Left hindlimb (tissue), 1 donor: ENCODE measurements at regions not wholly inside any gene's neighbourhood (a gene's known extent, or its start where the extent isn't known, plus 50 kb on each side); places are given as distances from the start of the nearest gene placed in this dataset.

Source experiments
- DNase-seq: peaks from one replicate; pipeline ENCODE4 v3.0.0-alpha.2; 2018

DNA sequence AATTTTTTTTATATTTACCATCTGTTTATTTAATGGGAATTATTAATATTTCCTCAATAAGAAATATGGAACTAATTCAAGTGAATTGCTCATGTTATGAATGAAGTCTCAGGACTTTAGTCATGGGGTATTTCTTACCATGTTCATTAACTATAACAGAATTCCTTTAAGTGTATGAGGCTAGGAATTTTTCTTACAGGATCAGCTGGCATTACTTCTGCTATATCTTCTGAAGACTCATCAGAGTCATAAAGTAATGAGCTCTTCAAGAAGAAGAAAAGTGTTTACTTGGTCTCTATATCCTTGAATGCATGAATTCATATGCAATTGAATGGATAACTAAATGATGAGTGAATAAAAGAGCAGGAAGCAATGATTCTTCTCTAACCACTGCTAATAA is 486.8 kb upstream of the THBS1 start:
- DNase-seq = no peak

DNA sequence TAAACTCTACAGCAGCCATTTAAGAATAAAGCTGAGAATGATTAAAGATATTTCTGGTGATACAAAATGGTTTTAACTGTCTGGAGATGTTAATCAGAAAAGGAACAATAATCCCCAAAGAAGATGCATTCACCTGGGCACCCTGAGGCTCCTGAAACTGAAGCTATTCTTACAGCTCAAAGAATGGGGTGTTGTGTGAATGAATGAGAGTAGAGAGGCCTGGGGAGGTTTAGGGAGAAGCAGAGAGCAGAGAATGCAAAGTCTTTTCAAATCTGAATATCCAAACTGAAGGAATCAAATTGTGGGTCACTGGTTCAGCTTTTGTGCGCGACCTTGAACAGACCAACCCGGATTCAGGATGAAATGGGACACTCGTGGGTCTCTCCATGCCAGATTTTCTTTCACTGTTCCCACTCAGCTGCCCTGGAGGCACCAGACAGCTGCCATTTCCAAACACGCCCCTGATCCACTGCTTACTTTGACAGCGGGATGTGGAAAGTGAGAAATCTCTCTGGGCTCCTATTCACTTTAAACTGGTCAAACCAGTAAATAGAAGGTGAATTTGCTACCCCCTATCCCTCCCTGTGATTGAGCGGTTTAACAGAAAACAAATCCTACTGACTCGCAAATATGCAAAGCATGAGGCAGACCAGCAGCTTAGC is 485.5 kb upstream of the THBS1 start:
- no peak for DNase-seq

DNA sequence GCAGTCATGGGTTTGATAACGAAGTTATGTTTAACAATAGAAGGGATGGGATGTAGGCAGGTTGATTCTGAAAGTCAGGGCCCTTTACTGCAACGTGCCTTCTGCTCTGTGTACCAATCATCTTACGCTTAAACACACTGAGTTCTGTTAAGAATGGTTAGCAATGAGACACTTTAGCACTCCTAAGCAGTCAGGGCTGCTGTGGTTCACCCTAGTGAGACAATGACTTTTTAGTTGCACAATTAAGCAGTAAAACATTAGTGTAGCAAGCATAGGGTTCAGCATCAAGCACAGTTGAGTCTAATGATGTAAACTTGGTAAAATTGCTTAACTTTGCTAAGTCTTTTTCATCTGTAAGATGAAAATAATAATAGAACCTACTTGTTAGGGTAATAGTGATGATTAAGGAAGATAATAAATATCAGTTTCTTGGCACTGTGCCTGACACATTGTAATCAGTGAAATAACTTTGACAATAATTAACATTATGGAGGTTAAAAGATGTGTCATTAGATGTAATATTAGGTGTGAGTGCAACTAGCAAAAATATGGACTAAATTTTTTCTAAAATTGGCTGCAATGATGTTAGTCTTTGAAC is 484.2 kb upstream of the THBS1 start:
- DNase-seq = no peak

DNA sequence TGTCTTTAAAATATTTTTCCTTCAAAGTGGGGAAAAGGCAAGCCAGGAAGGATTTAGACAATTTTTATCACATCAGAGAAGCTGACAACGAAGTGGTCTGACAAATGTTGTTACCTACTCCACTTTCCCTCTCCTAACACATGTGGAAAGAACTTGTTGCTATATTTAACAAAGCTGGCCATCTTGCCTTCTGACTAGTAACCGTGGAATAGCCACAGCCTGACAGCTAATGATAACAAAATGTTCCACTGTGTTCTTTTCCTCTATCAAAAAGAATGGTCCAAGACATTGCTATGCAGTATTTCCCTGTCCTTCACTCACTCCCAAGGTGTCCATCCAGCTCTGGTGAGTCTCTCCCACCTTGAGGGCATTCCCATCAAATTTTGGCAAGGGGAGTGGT is 481.4 kb upstream of the THBS1 start:
- no peak for DNase-seq

DNA sequence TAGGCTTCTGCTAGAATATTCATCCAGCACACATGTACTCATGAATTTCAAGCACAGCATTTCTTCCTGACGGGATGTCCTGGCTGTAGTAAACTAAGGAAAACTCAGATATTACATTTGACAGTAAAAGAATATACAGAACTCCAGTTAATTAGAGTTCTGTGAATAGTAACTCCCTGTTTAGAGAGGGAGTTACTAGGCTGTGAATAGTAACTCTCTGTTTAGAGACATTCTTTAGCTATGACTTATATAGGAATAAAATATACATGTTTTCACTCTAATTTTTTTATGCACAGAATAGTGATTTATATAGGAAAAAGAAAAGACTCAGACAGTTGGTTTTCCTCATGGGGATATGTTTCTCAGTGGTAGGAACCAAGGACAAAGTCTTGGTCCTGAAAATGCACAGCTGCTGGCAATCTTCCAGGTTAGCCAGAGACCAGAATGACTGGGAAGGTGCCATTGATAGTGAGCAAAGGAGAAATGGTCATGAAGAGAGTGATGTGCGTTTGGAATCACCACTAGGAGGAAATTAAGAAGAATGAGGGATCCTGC is 480.7 kb upstream of the THBS1 start:
- no peak for DNase-seq

DNA sequence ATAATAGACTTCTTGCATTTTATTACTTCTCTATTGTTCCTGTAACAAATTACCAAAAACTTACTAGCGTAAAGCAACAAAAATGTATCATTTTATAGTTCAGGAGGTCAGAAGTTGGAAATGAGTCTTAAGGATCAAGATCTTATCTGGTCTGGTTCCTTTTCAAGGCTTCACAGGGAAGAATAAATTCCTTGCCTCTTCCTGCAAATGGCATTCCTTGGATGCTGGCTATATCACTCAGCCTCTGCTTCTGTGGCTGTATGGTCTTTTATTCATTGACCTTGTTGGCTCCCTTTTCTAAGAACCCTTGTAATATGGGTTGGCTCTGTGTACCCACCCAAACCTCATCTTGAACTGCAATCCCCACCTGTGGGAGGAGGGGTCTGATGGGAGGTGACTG is 478.4 kb upstream of the THBS1 start:
- no peak for DNase-seq

DNA sequence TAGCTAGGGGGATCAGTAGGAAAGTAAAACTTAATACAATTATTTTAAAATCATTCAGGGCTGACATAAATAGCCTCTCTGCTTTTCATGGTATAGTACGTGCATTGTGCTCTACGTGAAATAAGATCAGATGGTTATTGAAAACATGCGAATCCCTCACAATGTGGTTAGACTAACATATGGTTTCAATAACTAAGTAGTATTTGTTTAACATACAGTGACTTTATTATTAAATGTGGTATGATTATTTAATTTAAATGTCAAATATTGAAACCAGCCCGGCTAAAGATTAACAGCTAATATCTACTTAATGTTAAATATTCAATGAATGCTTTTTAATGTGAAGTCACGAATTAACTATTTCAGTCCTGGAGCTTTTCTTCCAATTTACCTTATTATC is 473.9 kb upstream of the THBS1 start:
- DNase-seq = no peak

DNA sequence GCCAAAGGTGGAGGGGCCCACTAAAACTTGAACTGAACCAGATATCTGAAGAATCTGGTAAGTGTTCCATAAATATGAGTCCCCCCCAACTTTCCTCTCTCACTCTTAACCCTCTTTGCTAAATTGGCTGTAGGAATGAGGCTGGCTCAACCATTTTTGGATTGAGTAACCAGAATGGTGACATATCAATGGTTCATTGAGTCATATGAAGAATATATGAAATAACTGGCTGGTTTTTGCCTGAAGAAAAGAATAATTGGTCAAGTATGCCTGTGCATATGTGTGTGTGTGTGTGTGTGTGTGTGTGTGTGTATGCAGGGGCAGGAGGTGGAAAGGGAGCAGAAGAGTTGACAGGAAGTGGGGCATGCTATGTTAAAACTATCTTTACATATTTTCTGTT is 472.9 kb upstream of the THBS1 start:
- DNase-seq = no peak

DNA sequence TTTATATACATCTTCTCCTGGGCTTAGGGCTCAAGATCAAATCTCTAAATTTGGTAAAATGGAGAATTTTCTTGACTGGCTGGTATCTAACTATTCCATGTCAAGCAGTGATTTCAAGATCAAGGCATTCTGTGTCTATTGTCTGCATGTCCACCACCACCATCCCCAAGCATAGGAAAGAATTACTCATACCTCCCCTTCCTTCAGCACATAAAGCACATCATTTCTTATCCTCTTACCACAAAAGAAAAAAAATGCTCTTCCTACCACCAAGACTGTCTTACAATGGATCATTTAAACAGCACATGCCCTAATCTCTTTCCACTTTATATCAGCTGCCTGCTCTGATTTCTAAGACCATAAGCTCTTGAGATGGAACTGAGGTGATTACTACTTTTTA is 470.5 kb upstream of the THBS1 start:
- DNase-seq = no peak

DNA sequence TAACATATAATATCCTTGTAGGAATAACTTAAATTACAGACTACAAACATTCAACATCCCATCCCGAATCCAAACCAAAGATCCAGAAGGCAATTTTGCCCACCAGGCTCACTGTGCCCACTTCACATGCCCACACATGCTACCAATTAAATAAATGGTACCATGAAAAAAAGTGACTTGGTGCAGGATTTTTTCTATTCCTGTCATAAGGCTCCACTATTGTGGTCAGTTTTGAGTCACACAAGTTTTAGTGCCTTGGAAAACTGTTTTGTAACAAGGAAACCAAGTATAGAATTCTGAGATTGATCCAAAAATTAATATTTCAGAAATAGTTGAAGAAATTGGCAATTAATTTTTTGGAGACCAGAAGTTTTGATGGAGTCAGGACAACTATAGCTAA is 470.1 kb upstream of the THBS1 start:
- DNase-seq = no peak

DNA sequence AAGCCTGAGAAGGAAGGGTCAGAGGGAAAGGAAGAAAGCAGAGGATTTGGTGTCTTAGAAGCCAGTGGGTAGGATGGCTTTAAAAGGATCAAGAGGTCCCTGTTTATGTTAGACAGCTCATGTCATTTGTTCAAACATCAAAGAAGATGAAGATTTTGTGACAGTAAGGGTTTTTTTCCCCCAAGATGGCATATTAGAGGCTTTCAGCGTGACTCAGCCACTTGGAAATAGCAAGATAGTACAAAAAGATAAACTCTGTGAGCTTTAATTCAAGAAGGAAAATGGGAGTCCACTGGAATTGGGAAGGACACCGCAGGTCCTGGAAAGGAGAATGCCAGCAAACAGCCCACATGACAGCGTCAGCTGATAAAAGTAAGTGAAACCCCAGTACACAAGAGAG is 467.1 kb upstream of the THBS1 start:
- no peak for DNase-seq

DNA sequence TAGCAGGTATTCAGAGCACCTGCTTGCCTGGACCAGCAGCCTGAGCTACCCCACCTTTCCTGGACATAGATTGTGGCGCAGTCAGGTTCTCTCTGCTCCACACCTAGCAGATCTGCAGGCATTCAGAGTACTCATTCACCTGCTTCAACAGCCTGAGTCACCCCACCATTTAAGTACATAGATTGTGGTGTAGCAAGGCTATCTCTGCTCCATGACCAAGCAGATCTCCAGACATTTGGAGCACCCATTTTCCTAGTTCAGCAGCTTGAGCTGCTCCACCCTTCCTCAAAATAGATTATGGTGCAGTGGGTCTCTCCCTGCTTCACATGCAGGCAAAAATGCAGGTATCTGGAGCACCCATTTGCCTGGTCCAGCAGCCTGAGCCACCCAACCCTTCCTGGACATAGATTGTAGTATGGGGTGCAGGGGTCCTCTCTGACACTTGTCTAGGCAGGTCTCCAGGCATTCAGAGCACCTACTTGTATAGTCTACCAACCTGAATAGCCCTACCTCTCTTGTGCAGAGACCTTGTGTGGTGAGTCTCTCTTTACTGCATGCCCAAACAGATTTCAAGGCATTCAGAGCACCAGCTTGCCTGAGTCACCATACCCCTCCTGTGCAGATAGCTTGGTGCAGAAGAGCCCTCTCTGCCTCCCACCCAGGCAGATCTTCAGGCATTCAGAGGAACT is 466.0 kb upstream of the THBS1 start:
- no peak for DNase-seq

DNA sequence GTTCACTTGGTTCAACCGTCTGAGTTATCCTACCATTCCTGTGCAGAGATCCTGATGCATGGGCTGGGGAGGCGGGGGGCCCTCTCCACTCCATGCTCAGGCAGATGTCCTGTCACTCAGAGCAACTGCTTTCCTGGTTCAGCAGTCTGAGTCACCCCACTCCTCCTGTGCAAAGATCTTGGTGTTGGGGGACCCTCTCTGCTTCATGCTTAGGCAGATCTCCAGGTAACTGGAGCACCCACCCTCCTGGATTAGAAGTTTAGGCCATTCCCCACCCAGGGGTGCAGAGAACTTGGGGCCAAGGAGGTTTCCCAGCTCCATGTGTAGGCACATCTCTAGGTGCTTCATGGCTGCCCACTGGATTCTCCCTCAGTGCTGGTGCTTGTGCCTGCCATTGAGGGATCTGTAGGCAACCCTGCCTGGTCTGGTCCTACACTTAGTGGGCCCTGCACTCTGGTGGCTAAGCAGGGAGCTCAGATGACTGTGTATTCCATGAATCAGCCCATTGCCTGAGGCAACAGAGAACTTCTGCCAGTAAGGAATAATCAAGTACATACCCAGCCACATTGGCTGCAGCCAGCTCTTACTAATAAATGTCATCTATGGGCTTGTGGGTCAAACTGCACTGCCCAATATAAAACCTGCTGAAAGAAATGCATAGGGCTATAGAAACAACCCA is 465.4 kb upstream of the THBS1 start:
- no peak for DNase-seq

DNA sequence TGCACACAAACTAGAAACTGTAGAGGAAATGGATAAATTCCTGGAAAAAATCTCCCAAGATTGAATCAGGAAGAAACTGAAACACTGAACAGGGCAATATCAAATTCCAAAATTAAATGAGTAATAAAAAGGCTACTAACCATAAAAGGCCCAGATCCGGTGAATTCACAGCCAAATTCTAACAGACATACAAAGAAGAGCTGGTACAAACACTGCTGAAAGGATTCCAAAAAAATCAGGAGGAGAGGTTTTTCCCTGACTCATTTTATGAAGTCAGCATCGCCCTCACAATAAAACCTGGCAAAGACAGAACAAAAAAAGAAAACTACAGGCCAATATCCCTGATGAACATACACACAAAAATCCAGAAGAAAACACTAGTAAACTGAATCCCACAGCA is 462.4 kb upstream of the THBS1 start:
- DNase-seq = no peak

DNA sequence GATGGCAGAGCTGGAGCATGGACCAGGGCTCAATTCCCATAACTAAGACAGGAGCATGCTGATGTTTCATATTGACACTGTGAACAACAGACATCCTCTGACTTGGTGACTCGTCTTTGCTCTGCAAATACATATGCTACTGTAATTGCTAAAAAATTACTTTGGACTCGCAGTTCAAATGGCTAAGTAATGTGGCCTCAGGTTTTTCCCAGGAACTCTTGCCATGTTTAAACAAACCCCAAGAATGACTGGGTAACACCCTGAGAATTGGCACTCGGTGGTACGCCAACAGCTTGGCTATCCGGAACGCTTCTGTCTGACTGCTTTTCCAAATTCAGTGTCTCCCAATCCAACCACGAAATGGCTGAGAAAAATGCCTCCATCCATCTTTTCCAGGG is 456.7 kb upstream of the THBS1 start:
- no peak for DNase-seq

DNA sequence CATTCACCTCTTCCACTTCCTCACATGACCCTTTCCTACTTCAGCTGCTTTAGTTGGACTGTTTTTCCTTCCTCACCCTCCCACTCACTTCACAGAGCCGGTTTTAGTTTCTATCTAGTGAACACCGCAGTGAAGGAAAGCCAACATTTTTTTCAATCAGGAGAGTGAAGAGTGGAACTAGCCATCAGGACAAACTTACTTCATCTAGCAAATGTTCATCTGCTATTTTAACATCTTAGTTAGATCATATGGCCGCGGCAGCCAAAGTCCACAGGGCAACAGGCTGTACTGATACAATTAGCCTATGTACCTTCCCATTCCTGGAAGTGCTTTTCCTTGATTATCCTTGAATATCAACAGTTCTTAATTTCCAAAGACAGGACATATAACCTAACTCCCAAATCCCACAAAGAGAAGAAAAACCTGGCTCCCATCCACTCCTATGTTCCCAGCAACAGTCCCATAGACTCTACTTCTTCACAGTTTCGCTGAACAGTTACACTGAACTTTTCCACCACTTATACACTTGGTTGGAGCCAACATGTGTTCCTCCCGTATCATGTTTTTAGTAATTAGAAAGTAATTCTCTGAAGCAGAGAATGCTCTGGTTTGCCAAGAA is 456.2 kb upstream of the THBS1 start:
- peak; percentile 56 for DNase-seq

DNA sequence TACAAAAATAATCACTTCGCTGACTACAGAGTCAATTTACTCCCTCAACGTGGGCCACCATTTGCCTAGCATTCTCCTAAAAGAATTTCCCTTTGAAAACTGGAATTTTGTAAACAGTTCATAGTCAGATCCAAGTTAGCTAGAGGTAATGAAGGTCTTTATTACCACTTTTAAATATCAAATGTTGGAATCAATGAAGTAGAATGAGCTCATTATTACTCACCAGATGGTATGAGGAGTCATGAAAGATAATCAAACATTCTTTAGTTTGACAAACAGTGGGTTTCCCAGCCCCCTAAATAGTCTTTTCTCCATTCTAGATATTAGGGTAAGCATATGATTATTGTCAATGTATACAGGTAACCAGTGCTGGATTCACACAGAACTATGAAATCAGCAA is 455.7 kb upstream of the THBS1 start:
- DNase-seq = no peak

DNA sequence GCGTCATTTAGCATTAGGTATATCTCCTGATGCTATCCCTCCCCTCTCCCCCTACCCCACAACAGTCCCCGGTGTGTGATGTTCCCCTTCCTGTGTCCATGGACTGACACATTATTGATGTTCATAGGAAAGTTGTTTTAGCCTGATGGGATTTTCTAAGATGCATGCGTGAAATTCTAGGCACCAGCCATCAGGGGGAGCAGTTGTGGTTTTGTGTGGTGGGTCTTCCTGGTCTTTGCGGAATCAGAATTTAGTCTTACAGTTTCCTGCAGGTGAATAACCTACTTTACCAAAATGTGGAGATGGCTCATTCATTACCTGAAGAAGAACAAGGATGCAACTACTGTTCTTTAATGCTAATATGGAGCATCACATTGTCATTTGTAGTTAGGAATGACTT is 455.0 kb upstream of the THBS1 start:
- DNase-seq = no peak

DNA sequence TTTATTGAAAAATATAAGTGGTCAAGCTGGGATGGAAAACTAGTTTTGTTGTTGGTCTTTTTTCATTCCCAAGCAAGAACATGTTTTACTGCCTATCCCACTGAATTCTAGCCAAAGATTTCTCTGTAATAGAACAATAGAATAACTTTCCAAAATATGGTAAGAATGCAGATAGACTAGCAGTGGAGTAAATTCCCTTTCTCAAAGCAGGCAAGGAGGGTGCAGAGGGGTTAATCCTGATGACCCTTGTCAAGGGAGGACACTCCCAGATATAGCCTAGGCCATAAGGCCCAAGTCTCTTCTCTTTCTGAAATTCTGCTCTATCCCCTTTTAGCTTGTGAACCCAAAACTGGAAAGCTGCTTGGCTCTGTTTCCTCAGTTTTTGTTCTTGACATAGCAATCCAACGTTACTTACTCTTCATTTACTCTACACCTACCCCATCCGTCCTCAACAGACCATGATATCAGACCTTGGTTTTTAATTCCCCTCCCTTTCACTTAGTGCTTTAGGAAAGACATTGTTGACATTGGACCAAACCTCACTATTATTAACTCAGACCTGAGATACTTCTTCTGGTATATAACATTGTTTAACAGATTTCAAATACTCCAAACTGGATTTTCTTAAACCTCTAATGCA is 453.6 kb upstream of the THBS1 start:
- DNase-seq = no peak

DNA sequence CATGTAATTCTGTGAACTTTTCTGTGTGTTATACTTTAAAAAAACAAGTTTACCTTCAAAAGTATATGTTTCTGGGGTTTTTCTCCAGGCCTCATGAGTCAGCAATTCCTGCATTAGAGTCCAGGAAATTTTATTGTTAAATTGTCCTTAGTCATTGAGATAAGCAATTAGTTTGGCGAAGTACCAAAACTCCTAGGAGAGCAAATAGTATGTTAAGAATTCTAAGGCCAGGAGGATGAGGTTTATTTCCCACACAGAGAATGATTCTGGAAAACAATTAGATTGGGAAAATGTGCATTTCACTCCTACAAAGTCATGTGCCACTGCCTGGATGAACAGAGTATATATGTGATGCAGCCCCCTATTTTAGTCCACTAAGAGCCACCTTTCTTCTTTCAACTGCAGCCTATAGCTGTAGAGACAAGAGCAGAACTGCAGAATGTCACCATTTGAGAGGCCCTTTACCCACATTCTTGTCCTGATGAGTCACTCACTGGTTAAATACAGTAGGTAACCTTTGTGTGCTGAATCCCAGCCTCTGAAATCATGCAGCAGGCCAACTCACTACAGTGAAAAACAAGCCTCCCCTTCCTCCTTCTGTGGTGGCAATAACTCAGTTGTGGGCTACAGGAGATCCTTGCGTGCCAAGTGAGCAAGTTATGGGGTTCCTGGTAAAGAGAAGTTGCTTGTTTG is 452.8 kb upstream of the THBS1 start:
- DNase-seq = no peak

DNA sequence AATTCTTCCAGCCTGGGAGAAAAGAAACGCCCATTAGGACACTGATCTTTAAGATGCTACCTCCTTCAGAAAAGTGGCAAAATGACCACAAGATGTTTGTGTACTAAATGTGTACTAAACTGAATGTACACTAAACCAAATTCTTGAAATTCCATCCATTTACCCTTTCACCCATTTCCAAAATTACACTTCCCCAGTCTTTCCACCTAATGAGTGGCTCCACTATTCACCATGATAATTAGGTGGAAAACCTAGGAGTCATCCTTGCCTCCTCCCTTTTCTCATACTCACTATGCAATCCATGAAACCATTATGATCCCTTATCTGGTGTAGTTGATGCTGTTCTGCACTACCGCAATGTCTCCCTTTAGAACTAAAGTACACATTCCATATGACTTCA is 452.1 kb upstream of the THBS1 start:
- no peak for DNase-seq
